ENCODE measurements at regions not wholly inside any gene's neighbourhood (a gene's known extent, or its start where the extent isn't known, plus 50 kb on each side); places are given as distances from the start of the nearest gene placed in this dataset.

DNA sequence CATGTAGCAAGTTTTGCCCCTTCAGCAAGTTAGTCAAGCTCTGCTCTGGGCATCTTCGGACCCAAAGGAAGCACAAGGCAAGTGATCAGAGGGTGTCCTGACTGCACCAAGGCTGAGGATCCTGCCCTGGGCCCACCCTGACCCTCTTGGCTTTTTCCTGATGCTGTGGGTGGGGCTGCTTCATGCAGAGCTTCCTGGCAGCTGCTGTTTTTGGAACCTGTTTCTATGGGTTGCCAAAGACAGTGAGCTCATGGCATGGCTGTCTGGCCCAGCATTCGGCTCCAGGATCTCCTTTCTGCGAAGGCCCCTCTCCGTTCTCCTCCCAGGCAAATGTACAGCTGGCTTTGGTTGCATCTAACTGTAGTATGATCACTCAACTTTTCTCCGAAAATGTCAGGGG lies 497.9 kb downstream of the ARHGEF28 start:
- H3K27me3 ChIP-seq (replicated peaks; ENCODE audit: insufficient read depth), result no peaks in the 10 kb centered on the region
- no peaks in the 10 kb centered on the region for H3K4me1 ChIP-seq (ENCODE audit: control insufficient read depth in 1 of 2, low read depth in 2 of 2)
- TF ChIP-seq CTCF (IDR thresholded peaks at IDR 0.05), result no peak
- H3K36me3 ChIP-seq, result no peaks in the 10 kb centered on the region
- no peak for ATAC-seq (ENCODE audit: insufficient number of reproducible peaks, low FRiP score, low read depth)
- no peak for DNase-seq (ENCODE audit: low spot score)
- no peak overlapping the region for H3K27ac ChIP-seq
- no peak overlapping the region for H3K4me3 ChIP-seq
- no peaks in the 10 kb centered on the region for H3K9me3 ChIP-seq

GRCh38 chr5:74122979-74123590 lies 497.1 kb downstream of the ARHGEF28 start:
- no peak for DNase-seq (ENCODE audit: low spot score)
- H3K27me3 ChIP-seq (replicated peaks; ENCODE audit: insufficient read depth), result no peaks in the 10 kb centered on the region
- H3K9me3 ChIP-seq, result no peaks in the 10 kb centered on the region
- no peak for ATAC-seq (ENCODE audit: insufficient number of reproducible peaks, low FRiP score, low read depth)
- H3K4me3 ChIP-seq, result no peak overlapping the region
- H3K36me3 ChIP-seq, result no peaks in the 10 kb centered on the region
- no peak for TF ChIP-seq CTCF (IDR thresholded peaks at IDR 0.05)
- no peak overlapping the region for H3K27ac ChIP-seq
- H3K4me1 ChIP-seq (ENCODE audit: control insufficient read depth in 1 of 2, low read depth in 2 of 2), result no peaks in the 10 kb centered on the region

DNA sequence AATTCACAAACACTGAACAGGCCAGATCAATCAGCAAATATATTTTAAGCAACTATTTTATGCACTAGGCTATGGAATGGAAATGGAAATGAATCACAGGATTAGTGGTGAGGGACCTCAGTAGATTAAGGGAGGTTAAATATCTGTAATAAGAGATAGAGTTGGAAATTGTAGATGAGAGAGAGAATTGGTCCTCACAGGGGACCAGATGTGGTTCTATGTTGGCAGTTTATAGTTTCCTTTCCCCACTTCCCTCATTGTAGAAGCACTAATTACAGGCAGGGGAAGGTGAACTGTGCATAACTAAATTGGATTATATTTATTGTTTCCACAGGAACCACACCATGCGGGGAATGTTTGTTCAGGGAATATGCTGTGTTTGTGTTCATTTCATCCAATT lies 496.2 kb downstream of the ARHGEF28 start:
- TF ChIP-seq CTCF (IDR thresholded peaks at IDR 0.05), result no peak
- ATAC-seq (ENCODE audit: insufficient number of reproducible peaks, low FRiP score, low read depth), result no peak
- no peaks in the 10 kb centered on the region for H3K9me3 ChIP-seq
- no peaks in the 10 kb centered on the region for H3K36me3 ChIP-seq
- no peak for DNase-seq (ENCODE audit: low spot score)
- no peak overlapping the region for H3K4me3 ChIP-seq
- H3K27ac ChIP-seq, result no peak overlapping the region
- no peaks in the 10 kb centered on the region for H3K4me1 ChIP-seq (ENCODE audit: control insufficient read depth in 1 of 2, low read depth in 2 of 2)
- H3K27me3 ChIP-seq (replicated peaks; ENCODE audit: insufficient read depth), result no peaks in the 10 kb centered on the region

DNA sequence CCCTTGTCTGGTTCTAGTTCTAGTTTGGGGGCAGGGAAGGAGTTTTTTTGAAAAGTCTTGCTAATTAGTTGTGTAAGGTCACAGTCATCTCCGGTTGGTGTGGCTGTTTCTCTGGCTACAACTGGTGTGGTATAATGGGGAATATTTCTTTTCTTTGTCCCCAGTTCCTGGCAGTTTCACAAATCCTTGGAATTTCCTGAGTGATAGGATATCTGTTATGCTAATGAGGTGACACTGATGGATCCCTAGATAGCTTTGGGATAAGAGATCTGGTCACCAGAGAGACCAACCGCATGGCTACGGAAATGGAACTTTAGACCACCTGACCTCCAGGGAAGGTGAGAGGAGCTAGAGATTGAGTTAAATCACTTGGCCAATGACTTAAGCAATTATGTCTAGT lies 494.6 kb downstream of the ARHGEF28 start:
- ATAC-seq (ENCODE audit: insufficient number of reproducible peaks, low FRiP score, low read depth) (no peak), DNase-seq (ENCODE audit: low spot score) (no peak)
- H3K9me3 ChIP-seq, result no peaks in the 10 kb centered on the region

GRCh38 chr5:74118071-74118470 lies 492.1 kb downstream of the ARHGEF28 start:
- Histone ChIP-seq H3K4me3 (no peak overlapping the region), H3K27ac (no peak overlapping the region), H3K36me3 (no peaks in the 10 kb centered on the region), H3K4me1 (ENCODE audit: control insufficient read depth in 1 of 2, low read depth in 2 of 2) (no peaks in the 10 kb centered on the region), H3K9me3 (no peaks in the 10 kb centered on the region), H3K27me3 (replicated peaks; ENCODE audit: insufficient read depth) (no peaks in the 10 kb centered on the region)
- no peak for ATAC-seq (ENCODE audit: insufficient number of reproducible peaks, low FRiP score, low read depth)
- DNase-seq (ENCODE audit: low spot score), result no peak
- no peak for TF ChIP-seq CTCF (IDR thresholded peaks at IDR 0.05)

More for the DNA sequence above, 494.6 kb downstream of the ARHGEF28 start:
- H3K27me3 ChIP-seq (replicated peaks; ENCODE audit: insufficient read depth), result no peaks in the 10 kb centered on the region
- no peak overlapping the region for H3K4me3 ChIP-seq
- H3K4me1 ChIP-seq (ENCODE audit: control insufficient read depth in 1 of 2, low read depth in 2 of 2), result no peaks in the 10 kb centered on the region
- TF ChIP-seq CTCF (IDR thresholded peaks at IDR 0.05), result no peak
- H3K27ac ChIP-seq, result no peak overlapping the region
- H3K36me3 ChIP-seq, result no peaks in the 10 kb centered on the region

Measured in thoracic aorta (tissue), 2 donors.